Neural progenitor cell (in vitro differentiated cells): ENCODE measurements at regions not wholly inside any gene's neighbourhood (a gene's known extent, or its start where the extent isn't known, plus 50 kb on each side); places are given as distances from the start of the nearest gene placed in this dataset.
A peak's percentile ranks its signal among the peaks of the same experiment; 100 is the strongest.

ENCODE experiments used
- DNase-seq: peaks from one replicate; pipeline ENCODE4 v3.0.0-alpha.2; 2016; ENCODE audit warnings: low spot score
- H2AFZ ChIP-seq: fragments of 200-600 bp; sonication (generic); replicated peaks from 2 replicates; pipeline ENCODE4 v1.6.1; 2016; ENCODE audit warnings: antibody characterized with exemption
- H3F3A ChIP-seq: fragments of 200-600 bp; sonication (generic); 2 replicates; pipeline ENCODE4 v1.6.1; 2016; ENCODE audit warnings: antibody characterized with exemption, low read depth
- H3K27ac ChIP-seq: fragments of 200-600 bp; sonication (generic); 2 replicates; pipeline ENCODE4 v1.5.1; 2016; ENCODE audit warnings: mild to moderate bottlenecking
- H3K27me3 ChIP-seq: fragments of 200-600 bp; sonication (generic); 2 replicates; pipeline ENCODE4 v1.6.1; 2016; ENCODE audit warnings: mild to moderate bottlenecking, moderate library complexity
- H3K36me3 ChIP-seq: fragments of 200-600 bp; sonication (generic); 2 replicates; pipeline ENCODE4 v1.5.1; 2016
- H3K4me1 ChIP-seq: fragments of 200-600 bp; sonication (generic); 2 replicates; pipeline ENCODE4 v1.6.1; 2016; ENCODE audit warnings: mixed run types
- H3K4me2 ChIP-seq: fragments of 200-600 bp; sonication (generic); 2 replicates; pipeline ENCODE4 v1.6.1; 2016
- H3K4me3 ChIP-seq: fragments of 200-600 bp; sonication (generic); 2 replicates; pipeline ENCODE4 v1.5.1; 2016
- H3K79me2 ChIP-seq: fragments of 200-600 bp; sonication (generic); 2 replicates; pipeline ENCODE4 v1.6.1; 2016; ENCODE audit warnings: low read depth
- H3K9ac ChIP-seq: fragments of 200-600 bp; sonication (generic); 2 replicates; pipeline ENCODE4 v1.6.1; 2016
- H3K9me3 ChIP-seq: fragments of 200-600 bp; sonication (generic); 2 replicates; pipeline ENCODE4 v1.5.1; 2016; ENCODE audit warnings: low read depth
- H4K20me1 ChIP-seq: fragments of 200-600 bp; sonication (generic); 2 replicates; pipeline ENCODE4 v1.6.1; 2016; ENCODE audit warnings: low read depth
- H3K27ac Mint-ChIP-seq: 3 replicates; pipeline ENCODE4 v1.8.0; 2021; ENCODE audit warnings: mixed read lengths
- H3K27me3 Mint-ChIP-seq: 2 replicates; pipeline ENCODE4 v1.8.0; 2022; ENCODE audit warnings: low read depth, mild to moderate bottlenecking, inconsistent platforms, moderate library complexity, mixed read lengths; ENCODE audit not compliant: insufficient read depth
- H3K36me3 Mint-ChIP-seq: 3 replicates; pipeline ENCODE4 v1.8.0; 2021; ENCODE audit warnings: mixed read lengths
- H3K4me1 Mint-ChIP-seq: 3 replicates; pipeline ENCODE4 v1.8.0; 2021; ENCODE audit warnings: mixed read lengths
- H3K4me3 Mint-ChIP-seq: 3 replicates; pipeline ENCODE4 v1.8.0; 2021; ENCODE audit warnings: mild to moderate bottlenecking, moderate library complexity, mixed read lengths
- H3K9me3 Mint-ChIP-seq: 3 replicates; pipeline ENCODE4 v1.8.0; 2020; ENCODE audit warnings: mixed read lengths
- CTCF ChIP-seq: fragments of 200-600 bp; sonication (generic); IDR thresholded peaks from 2 replicates; pipeline ENCODE4 v1.5.1; 2017; ENCODE audit warnings: antibody characterized with exemption, mild to moderate bottlenecking
- EZH2 ChIP-seq: fragments of 200-600 bp; sonication (generic); IDR thresholded peaks from 2 replicates; pipeline ENCODE4 v1.6.1; 2017; ENCODE audit warnings: antibody characterized with exemption, mild to moderate bottlenecking, moderate library complexity
- EZH2phosphoT487 ChIP-seq: fragments of 200-600 bp; sonication (generic); IDR thresholded peaks from 2 replicates; pipeline ENCODE4 v1.6.1; 2017; ENCODE audit warnings: antibody characterized with exemption

GRCh38 chr10:121313119-121313875 is 284.9 kb downstream of the FGFR2 start:
- no peak overlapping the region for H2AFZ ChIP-seq
- peaks cover 4% of the 10 kb centered on the region for H3K9me3 Mint-ChIP-seq
- peaks cover 37% of the 10 kb centered on the region for H3F3A ChIP-seq

GRCh38 chr10:121316432-121316831 is 281.8 kb downstream of the FGFR2 start:
- H3K4me3 Mint-ChIP-seq, result no peak overlapping the region
- no peaks in the 10 kb centered on the region for H3K36me3 Mint-ChIP-seq
- Histone ChIP-seq H3K9me3 (no peaks in the 10 kb centered on the region), H3K79me2 (no peaks in the 10 kb centered on the region), H3K9ac (no peak overlapping the region), H3K36me3 (no peaks in the 10 kb centered on the region), H2AFZ (no peak overlapping the region), H4K20me1 (peaks cover 2% of the 10 kb centered on the region), H3K4me1 (peaks cover 20% of the 10 kb centered on the region), H3K4me3 (no peak overlapping the region), H3K27ac (no peak overlapping the region), H3K27me3 (no peaks in the 10 kb centered on the region), H3K4me2 (no peak overlapping the region), H3F3A (peaks cover 11% of the 10 kb centered on the region)
- TF ChIP-seq EZH2phosphoT487 (no peak), EZH2 (no peak), CTCF (no peak)
- H3K9me3 Mint-ChIP-seq, result peaks cover 7% of the 10 kb centered on the region
- no peak overlapping the region for H3K27ac Mint-ChIP-seq
- H3K27me3 Mint-ChIP-seq, result peaks cover 2% of the 10 kb centered on the region
- no peak for DNase-seq
- peaks cover 24% of the 10 kb centered on the region for H3K4me1 Mint-ChIP-seq

More at GRCh38 chr10:121313119-121313875, 284.9 kb downstream of the FGFR2 start:
- H4K20me1 ChIP-seq, result peaks cover 3% of the 10 kb centered on the region
- peaks cover 50% of the 10 kb centered on the region for H3K4me1 Mint-ChIP-seq
- H3K27ac ChIP-seq, result no peak overlapping the region
- H3K27me3 ChIP-seq, result no peaks in the 10 kb centered on the region
- DNase-seq, result no peak
- peak overlapping the region; percentile 4 for H3K27ac Mint-ChIP-seq
- no peaks in the 10 kb centered on the region for H3K36me3 ChIP-seq
- H3K27me3 Mint-ChIP-seq, result peaks cover 2% of the 10 kb centered on the region
- H3K9ac ChIP-seq, result no peak overlapping the region
- H3K4me2 ChIP-seq, result no peak overlapping the region
- H3K4me1 ChIP-seq, result peaks cover 50% of the 10 kb centered on the region
- H3K4me3 ChIP-seq, result no peak overlapping the region
- TF ChIP-seq EZH2 (no peak), CTCF (no peak), EZH2phosphoT487 (no peak)
- H3K36me3 Mint-ChIP-seq, result no peaks in the 10 kb centered on the region
- H3K4me3 Mint-ChIP-seq, result no peak overlapping the region
- no peaks in the 10 kb centered on the region for H3K9me3 ChIP-seq
- H3K79me2 ChIP-seq, result no peaks in the 10 kb centered on the region

- no peak for DNase-seq
- Histone ChIP-seq H3K4me1 (peaks cover 11% of the 10 kb centered on the region), H4K20me1 (no peaks in the 10 kb centered on the region), H3K27me3 (no peaks in the 10 kb centered on the region), H2AFZ (no peak overlapping the region), H3K36me3 (no peaks in the 10 kb centered on the region), H3K4me3 (no peak overlapping the region), H3K4me2 (no peak overlapping the region), H3F3A (peaks cover 2% of the 10 kb centered on the region), H3K27ac (no peak overlapping the region), H3K79me2 (no peaks in the 10 kb centered on the region), H3K9ac (no peak overlapping the region), H3K9me3 (no peaks in the 10 kb centered on the region)
- Mint-ChIP-seq H3K36me3 (no peaks in the 10 kb centered on the region), H3K4me3 (no peak overlapping the region), H3K4me1 (peaks cover 14% of the 10 kb centered on the region), H3K27me3 (peaks cover 2% of the 10 kb centered on the region), H3K9me3 (peaks cover 7% of the 10 kb centered on the region), H3K27ac (no peak overlapping the region)
- TF ChIP-seq EZH2phosphoT487, result no peak
- TF ChIP-seq CTCF, result no peak
- TF ChIP-seq EZH2, result no peak
Observed at GRCh38 chr10:121317374-121317773, 280.9 kb downstream of the FGFR2 start.
